MM.1S (cell line): ENCODE measurements at regions not wholly inside any gene's neighbourhood (a gene's known extent, or its start where the extent isn't known, plus 50 kb on each side); places are given as distances from the start of the nearest gene placed in this dataset.

ENCODE experiments used
- EZH2phosphoT487 ChIP-seq: fragments of 300-600 bp; sonication (generic); IDR thresholded peaks from 2 replicates; pipeline ENCODE4 v1.6.1; 2018; ENCODE audit warnings: antibody characterized with exemption, low read length
- TF ChIP-seq, protein P1 (sequence below): fragments of 300-600 bp; sonication (generic); IDR thresholded peaks from 2 replicates; pipeline ENCODE4 v1.5.1; 2016; ENCODE audit warnings: antibody characterized with exemption, low read length, mixed read lengths

DNA sequence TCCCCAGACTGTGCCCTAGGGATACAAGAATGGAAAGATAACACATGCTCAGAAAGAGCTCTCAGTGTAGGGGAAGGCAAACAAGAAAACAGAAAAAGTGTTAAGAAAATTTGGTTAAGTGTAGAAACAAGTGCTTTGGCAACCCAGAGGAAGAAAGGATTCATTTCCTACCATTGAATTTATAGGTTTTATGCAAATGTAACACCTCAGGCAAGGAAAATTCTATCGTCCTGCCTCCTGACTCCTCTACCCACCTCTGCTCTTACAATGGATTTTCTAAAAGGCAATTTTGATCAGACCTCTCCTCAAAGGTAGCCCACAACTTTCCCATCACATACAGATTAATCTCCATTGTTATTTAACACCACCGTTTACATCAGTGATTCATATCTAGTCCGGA lies 298.7 kb downstream of the RFC3 start:
- TF ChIP-seq, protein P1, sequence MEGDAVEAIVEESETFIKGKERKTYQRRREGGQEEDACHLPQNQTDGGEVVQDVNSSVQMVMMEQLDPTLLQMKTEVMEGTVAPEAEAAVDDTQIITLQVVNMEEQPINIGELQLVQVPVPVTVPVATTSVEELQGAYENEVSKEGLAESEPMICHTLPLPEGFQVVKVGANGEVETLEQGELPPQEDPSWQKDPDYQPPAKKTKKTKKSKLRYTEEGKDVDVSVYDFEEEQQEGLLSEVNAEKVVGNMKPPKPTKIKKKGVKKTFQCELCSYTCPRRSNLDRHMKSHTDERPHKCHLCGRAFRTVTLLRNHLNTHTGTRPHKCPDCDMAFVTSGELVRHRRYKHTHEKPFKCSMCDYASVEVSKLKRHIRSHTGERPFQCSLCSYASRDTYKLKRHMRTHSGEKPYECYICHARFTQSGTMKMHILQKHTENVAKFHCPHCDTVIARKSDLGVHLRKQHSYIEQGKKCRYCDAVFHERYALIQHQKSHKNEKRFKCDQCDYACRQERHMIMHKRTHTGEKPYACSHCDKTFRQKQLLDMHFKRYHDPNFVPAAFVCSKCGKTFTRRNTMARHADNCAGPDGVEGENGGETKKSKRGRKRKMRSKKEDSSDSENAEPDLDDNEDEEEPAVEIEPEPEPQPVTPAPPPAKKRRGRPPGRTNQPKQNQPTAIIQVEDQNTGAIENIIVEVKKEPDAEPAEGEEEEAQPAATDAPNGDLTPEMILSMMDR = no peak
- TF ChIP-seq EZH2phosphoT487 = no peak
